ENCODE measurements at regions not wholly inside any gene's neighbourhood (a gene's known extent, or its start where the extent isn't known, plus 50 kb on each side); places are given as distances from the start of the nearest gene placed in this dataset.

GRCh38 chr16:86921289-86921688 lies 342.9 kb downstream of the FOXL1 start:
- 93 to 100% methylated on average over 1 to 4 of the region's 4 CpGs for WGBS, 2 experiments (ENCODE audit: insufficient coverage in 1 of 2, insufficient read length in 1 of 2)
- H3K36me3 Mint-ChIP-seq (ENCODE audit: low read depth), result no peaks in the 10 kb centered on the region
- no peak overlapping the region for H3K4me3 Mint-ChIP-seq
- Histone ChIP-seq H3K4me3 (ENCODE audit: low read length) (no peak overlapping the region), H3K9me3 (ENCODE audit: control insufficient read depth, low read length) (peaks cover 7% of the 10 kb centered on the region), H3K36me3 (ENCODE audit: control insufficient read depth, insufficient read depth, low read length) (no peaks in the 10 kb centered on the region), H3K9ac (ENCODE audit: extremely low read depth, low read length, poor library complexity, severe bottlenecking) (no peak overlapping the region), H3K27ac (ENCODE audit: low read depth, low read length) (no peak overlapping the region), H3K27me3 (ENCODE audit: control insufficient read depth, insufficient read depth, low read length, poor library complexity, severe bottlenecking) (no peaks in the 10 kb centered on the region), H3K4me1 (ENCODE audit: control insufficient read depth, insufficient read depth, low read length) (no peaks in the 10 kb centered on the region)
- no peak overlapping the region for H3K27ac Mint-ChIP-seq
- peaks cover 1% of the 10 kb centered on the region for H3K27me3 Mint-ChIP-seq (ENCODE audit: insufficient read depth)
- no peak for TF ChIP-seq CTCF (conservative IDR thresholded peaks at IDR 0.05)
- DNase-seq, result no peak
- peaks cover 12% of the 10 kb centered on the region for H3K9me3 Mint-ChIP-seq
- H3K4me1 Mint-ChIP-seq, result peaks cover 4% of the 10 kb centered on the region

GRCh38 chr16:86922311-86922710 lies 344.0 kb downstream of the FOXL1 start:
- Mint-ChIP-seq H3K4me3 (no peak overlapping the region), H3K27ac (no peak overlapping the region), H3K9me3 (peaks cover 12% of the 10 kb centered on the region), H3K36me3 (ENCODE audit: low read depth) (no peaks in the 10 kb centered on the region), H3K4me1 (peaks cover 4% of the 10 kb centered on the region), H3K27me3 (ENCODE audit: insufficient read depth) (peaks cover 1% of the 10 kb centered on the region)
- Histone ChIP-seq H3K27me3 (ENCODE audit: control insufficient read depth, insufficient read depth, low read length, poor library complexity, severe bottlenecking) (no peaks in the 10 kb centered on the region), H3K4me1 (ENCODE audit: control insufficient read depth, insufficient read depth, low read length) (no peaks in the 10 kb centered on the region), H3K4me3 (ENCODE audit: low read length) (no peak overlapping the region), H3K27ac (ENCODE audit: low read depth, low read length) (no peak overlapping the region), H3K9ac (ENCODE audit: extremely low read depth, low read length, poor library complexity, severe bottlenecking) (no peak overlapping the region), H3K9me3 (ENCODE audit: control insufficient read depth, low read length) (peaks cover 7% of the 10 kb centered on the region), H3K36me3 (ENCODE audit: control insufficient read depth, insufficient read depth, low read length) (no peaks in the 10 kb centered on the region)
- no peak for TF ChIP-seq CTCF (conservative IDR thresholded peaks at IDR 0.05)
- WGBS, 2 experiments (ENCODE audit: insufficient coverage in 1 of 2, insufficient read length in 1 of 2), result 94 to 98% methylated on average over 4 to 7 of the region's 7 CpGs
- no peak for DNase-seq

- no peak overlapping the region for H3K27ac Mint-ChIP-seq
- no peaks in the 10 kb centered on the region for H3K4me1 ChIP-seq (ENCODE audit: control insufficient read depth, insufficient read depth, low read length)
- no peak overlapping the region for H3K4me3 Mint-ChIP-seq
- no peak overlapping the region for H3K4me3 ChIP-seq (ENCODE audit: low read length)
- peaks cover 1% of the 10 kb centered on the region for H3K27me3 Mint-ChIP-seq (ENCODE audit: insufficient read depth)
- H3K9ac ChIP-seq (ENCODE audit: extremely low read depth, low read length, poor library complexity, severe bottlenecking), result no peak overlapping the region
- no peaks in the 10 kb centered on the region for H3K36me3 ChIP-seq (ENCODE audit: control insufficient read depth, insufficient read depth, low read length)
- no peak for TF ChIP-seq CTCF (conservative IDR thresholded peaks at IDR 0.05)
- H3K27ac ChIP-seq (ENCODE audit: low read depth, low read length), result no peak overlapping the region
- WGBS, 2 experiments (ENCODE audit: insufficient coverage in 1 of 2, insufficient read length in 1 of 2), result 93 to 100% methylated on average over 4 of the region's 4 CpGs
- H3K27me3 ChIP-seq (ENCODE audit: control insufficient read depth, insufficient read depth, low read length, poor library complexity, severe bottlenecking), result no peaks in the 10 kb centered on the region
- DNase-seq, result no peak
- peaks cover 4% of the 10 kb centered on the region for H3K4me1 Mint-ChIP-seq
- peaks cover 7% of the 10 kb centered on the region for H3K9me3 ChIP-seq (ENCODE audit: control insufficient read depth, low read length)
- H3K36me3 Mint-ChIP-seq (ENCODE audit: low read depth), result no peaks in the 10 kb centered on the region
- peaks cover 12% of the 10 kb centered on the region for H3K9me3 Mint-ChIP-seq
Observed at GRCh38 chr16:86923656-86924055, 345.3 kb downstream of the FOXL1 start.

Measured in endodermal cell (in vitro differentiated cells).